Vagina (tissue), 2 donors: ENCODE measurements at regions not wholly inside any gene's neighbourhood (a gene's known extent, or its start where the extent isn't known, plus 50 kb on each side); places are given as distances from the start of the nearest gene placed in this dataset.

Experiments used
- CTCF ChIP-seq, 3 experiments: fragments of 450-650 bp in 2 of 3; fragments of 200-600 bp in 1 of 3; sonication (generic) in 1 of 3; IDR thresholded peaks; one replicate each; pipeline ENCODE4 v1.5.1; 2017 to 2019; ENCODE audit warnings: antibody characterized with exemption in 3 of 3, mild to moderate bottlenecking in 2 of 3, moderate library complexity in 2 of 3
- POLR2A ChIP-seq, 2 donors: fragments of 450-650 bp; IDR thresholded peaks; one replicate each; pipeline ENCODE4 v1.6.1; 2017; ENCODE audit warnings: antibody characterized with exemption in 2 of 2, mild to moderate bottlenecking in 2 of 2, moderate library complexity in 2 of 2

DNA sequence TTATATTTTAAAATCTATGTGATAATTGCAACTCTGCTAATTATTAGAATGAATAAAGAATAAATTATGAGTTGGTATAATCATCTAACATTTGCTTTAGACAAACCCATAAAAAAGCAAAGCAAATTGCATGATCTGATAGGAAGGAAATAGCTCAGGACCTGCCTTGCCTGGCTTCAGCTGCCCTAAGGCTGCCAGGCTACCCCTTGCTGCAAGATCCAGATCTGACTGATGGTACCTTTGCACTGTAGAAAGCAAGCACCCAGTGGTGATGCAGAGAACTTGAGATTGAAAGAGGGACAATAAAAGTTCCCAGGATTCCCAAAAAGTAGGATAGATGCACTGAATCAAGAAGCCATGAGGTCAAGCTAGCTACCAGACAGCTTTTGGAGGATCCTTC, 100.9 kb upstream of the FSTL4 start:
- TF ChIP-seq CTCF (IDR thresholded peaks at IDR 0.05), result no peak
- no peak for TF ChIP-seq POLR2A (IDR thresholded peaks at IDR 0.05)
